ENCODE measurements at regions not wholly inside any gene's neighbourhood (a gene's known extent, or its start where the extent isn't known, plus 50 kb on each side); places are given as distances from the start of the nearest gene placed in this dataset.
A peak's percentile ranks its signal among the peaks of the same experiment; 100 is the strongest.

DNA sequence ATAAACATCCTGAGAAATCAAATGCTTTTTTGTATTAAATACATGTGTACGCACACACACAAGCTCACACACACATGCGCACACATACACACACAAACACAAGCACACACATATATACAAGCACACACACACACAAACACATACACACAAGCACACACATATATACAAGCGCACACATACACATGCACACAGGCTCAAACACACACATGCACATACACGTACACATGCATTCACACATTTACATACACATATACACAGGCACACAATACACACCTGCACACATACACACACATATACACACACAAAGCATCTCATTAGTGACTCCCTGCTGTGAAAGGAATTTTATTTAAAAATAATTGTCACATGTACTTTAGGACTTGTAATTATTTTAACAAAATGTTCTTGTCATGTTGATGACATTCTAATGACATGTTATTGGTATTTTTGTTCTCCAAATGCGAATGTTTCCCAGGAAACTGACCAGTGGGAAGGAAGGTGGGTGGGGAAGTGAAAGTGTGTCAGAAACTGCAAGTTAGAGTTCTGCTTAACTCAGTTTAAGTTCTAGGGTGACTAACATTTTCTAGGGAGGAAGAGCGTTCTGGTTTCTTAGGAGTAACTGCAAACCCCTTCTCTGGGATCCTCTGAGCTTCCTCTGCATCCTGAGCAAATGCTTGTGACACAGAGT lies 113.9 kb upstream of the ZNF217 start:
- peak overlapping the region; percentile 29 for H3K4me3 Mint-ChIP-seq
- peak overlapping the region; percentile 95 for H3K27ac Mint-ChIP-seq
- no peaks in the 10 kb centered on the region for H3K27me3 Mint-ChIP-seq
- no peaks in the 10 kb centered on the region for H3K36me3 Mint-ChIP-seq
- peak; percentile 30 for DNase-seq
- CTCF ChIA-PET: interaction anchor here (0.8 to 2.6 kb wide), 14 partner anchors 12 to 208 kb away, joined by 3 to 15 read pairs (median 4); no protein-coding TSS in a partner anchor
- peaks cover 60% of the 10 kb centered on the region for H3K4me1 Mint-ChIP-seq
- H3K9me3 Mint-ChIP-seq: no peaks in the 10 kb centered on the region

DNA sequence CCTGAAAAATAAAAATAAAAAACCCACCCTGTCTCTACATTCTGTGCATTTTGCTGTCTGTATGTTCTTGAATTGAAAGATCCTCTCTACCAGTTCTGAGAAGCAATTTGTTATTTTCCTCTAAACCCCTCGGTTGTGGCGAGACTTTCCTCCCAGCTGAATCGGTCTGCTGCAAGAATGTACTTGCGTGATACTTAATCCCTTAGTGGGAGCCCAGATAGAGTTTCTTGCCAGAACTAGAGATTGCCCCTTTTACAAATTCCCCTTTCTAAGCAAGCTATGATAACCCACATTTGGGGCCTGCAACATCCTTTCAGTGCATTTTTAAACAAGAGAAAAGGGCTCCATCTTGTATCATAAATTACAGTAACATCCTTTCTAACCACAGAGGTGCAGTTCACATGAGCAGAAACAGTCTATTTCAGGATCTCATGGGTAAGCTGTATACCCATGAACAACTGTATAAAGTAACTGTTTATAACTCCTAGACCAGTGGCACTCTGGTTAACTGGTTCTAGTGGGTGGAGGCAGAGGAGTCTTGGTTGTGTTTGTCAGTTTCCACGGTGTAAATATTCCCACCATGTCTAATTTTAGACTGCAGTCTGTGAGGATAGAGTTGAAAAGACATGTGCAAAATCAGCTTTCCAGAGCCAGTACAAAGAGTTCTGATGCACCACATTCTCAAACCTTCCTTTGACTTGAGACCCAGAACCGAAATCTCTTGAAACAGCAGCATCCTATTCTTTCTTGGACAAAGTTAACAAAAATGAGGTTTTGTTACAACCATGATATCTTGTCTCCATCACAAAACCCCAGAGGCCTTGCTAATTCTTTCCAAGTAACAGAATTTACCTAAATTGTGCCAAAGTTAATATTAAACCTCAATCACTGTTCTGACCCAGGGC lies 113.1 kb upstream of the ZNF217 start:
- H3K27me3 Mint-ChIP-seq: no peaks in the 10 kb centered on the region
- H3K36me3 Mint-ChIP-seq: peaks cover 1% of the 10 kb centered on the region
- CTCF ChIA-PET: interaction anchor here (0.8 to 2.6 kb wide), 7 partner anchors 17 to 209 kb away, joined by 3 to 15 read pairs (median 5); no protein-coding TSS in a partner anchor
- DNase-seq: peak; percentile 67
- peaks cover 62% of the 10 kb centered on the region for H3K4me1 Mint-ChIP-seq
- H3K27ac Mint-ChIP-seq: peak overlapping the region; percentile 95
- peak overlapping the region; percentile 29 for H3K4me3 Mint-ChIP-seq
- H3K9me3 Mint-ChIP-seq: no peaks in the 10 kb centered on the region

- Mint-ChIP-seq H3K27me3 (no peaks in the 10 kb centered on the region), H3K9me3 (no peaks in the 10 kb centered on the region), H3K27ac (peak overlapping the region; percentile 95), H3K4me3 (peak overlapping the region; percentile 29), H3K36me3 (peaks cover 1% of the 10 kb centered on the region), H3K4me1 (peaks cover 62% of the 10 kb centered on the region)
- CTCF ChIA-PET: interaction anchor here (0.9 to 2.6 kb wide), 5 partner anchors 16 to 46 kb away, joined by 3 to 15 read pairs (median 5); no protein-coding TSS in a partner anchor
- no peak for DNase-seq
Measured at GRCh38 chr20:53706008-53706465, 112.4 kb upstream of the ZNF217 start.

- H3K4me1 Mint-ChIP-seq: peaks cover 58% of the 10 kb centered on the region
- H3K27me3 Mint-ChIP-seq: no peaks in the 10 kb centered on the region
- H3K36me3 Mint-ChIP-seq: peaks cover 6% of the 10 kb centered on the region
- H3K4me3 Mint-ChIP-seq: no peak overlapping the region
- H3K27ac Mint-ChIP-seq: no peak overlapping the region
- CTCF ChIA-PET: interaction anchor here (0.8 kb wide), 1 partner anchor 213 kb away, joined by 3 read pairs; no protein-coding TSS in a partner anchor
- DNase-seq: no peak
- H3K9me3 Mint-ChIP-seq: no peaks in the 10 kb centered on the region
Measured at GRCh38 chr20:53702617-53703016, 109.0 kb upstream of the ZNF217 start.

- Mint-ChIP-seq H3K27ac (no peak overlapping the region), H3K4me1 (peaks cover 41% of the 10 kb centered on the region), H3K9me3 (no peaks in the 10 kb centered on the region), H3K4me3 (no peak overlapping the region), H3K27me3 (no peaks in the 10 kb centered on the region), H3K36me3 (peaks cover 6% of the 10 kb centered on the region)
- DNase-seq: no peak
- CTCF ChIA-PET: no interaction called here
Measured at GRCh38 chr20:53699906-53700305, 106.3 kb upstream of the ZNF217 start.

DNA sequence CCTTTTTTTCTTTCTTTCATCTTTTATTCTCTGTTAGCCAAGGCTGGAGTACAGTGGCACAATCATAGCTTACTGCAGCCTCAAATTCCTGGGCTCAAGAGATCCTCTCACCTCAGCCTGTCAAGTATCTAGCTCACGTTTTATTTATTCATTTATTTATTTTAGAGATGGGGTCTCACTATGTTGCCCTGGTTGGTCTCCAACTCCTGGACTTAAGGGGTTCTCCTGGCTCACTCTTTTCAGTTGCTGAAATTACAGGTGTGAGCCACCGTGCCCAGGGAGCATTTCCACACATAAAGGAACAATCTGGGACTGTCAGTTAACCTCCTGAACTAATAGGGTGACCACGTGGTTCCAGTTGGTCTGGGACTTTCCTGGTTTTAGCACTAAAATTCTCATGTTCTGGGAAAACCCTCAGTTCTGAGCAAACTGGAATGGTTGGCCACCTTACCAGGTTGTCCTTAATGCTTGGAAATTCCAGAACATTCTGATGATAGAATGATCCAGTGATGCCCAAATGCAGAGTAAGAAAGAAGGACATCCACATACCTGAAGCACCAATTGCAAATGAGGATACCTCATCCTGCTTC lies 105.5 kb upstream of the ZNF217 start:
- CTCF ChIA-PET: no interaction called here
- no peaks in the 10 kb centered on the region for H3K27me3 Mint-ChIP-seq
- peaks cover 6% of the 10 kb centered on the region for H3K36me3 Mint-ChIP-seq
- peaks cover 44% of the 10 kb centered on the region for H3K4me1 Mint-ChIP-seq
- no peak for DNase-seq
- H3K4me3 Mint-ChIP-seq: no peak overlapping the region
- H3K9me3 Mint-ChIP-seq: no peaks in the 10 kb centered on the region
- H3K27ac Mint-ChIP-seq: peak overlapping the region; percentile 69

DNA sequence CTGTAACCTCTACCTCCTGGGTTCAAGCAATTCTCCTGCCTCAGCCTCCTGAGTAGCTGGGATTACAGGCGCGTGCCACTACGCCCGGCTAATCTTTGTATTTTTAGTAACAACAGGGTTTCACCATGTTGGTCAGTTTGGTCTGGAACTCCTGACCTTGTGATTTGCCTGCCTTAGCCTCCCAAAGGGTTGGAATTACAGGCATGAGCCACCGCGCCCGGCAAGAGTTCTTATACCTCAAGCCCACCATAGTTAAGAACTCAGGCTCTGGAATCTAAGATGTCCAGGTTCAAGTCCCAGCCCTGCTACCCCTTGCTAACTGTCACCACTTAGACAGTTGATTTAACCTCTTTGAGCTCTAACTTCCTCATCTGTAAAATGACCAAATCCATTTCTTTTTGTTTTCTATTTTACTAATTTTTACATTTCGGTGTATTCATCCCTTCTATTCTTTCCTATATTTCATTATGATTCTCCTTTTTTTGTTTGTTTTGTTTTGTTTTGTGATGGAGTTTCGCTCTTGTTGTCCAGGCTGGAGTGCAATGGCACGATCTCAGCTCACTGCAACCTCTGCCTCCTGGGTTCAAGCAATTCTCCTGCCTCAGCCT lies 104.8 kb upstream of the ZNF217 start:
- DNase-seq: no peak
- Mint-ChIP-seq H3K27ac (no peak overlapping the region), H3K4me3 (no peak overlapping the region), H3K36me3 (peaks cover 6% of the 10 kb centered on the region), H3K4me1 (peaks cover 49% of the 10 kb centered on the region), H3K27me3 (no peaks in the 10 kb centered on the region), H3K9me3 (no peaks in the 10 kb centered on the region)
- CTCF ChIA-PET: no interaction called here

- Mint-ChIP-seq H3K9me3 (no peaks in the 10 kb centered on the region), H3K4me1 (peaks cover 62% of the 10 kb centered on the region), H3K27me3 (no peaks in the 10 kb centered on the region), H3K27ac (no peak overlapping the region), H3K36me3 (peaks cover 4% of the 10 kb centered on the region), H3K4me3 (no peak overlapping the region)
- CTCF ChIA-PET: no interaction called here
- DNase-seq: no peak
Measured at GRCh38 chr20:53695797-53696527, 102.3 kb upstream of the ZNF217 start.

- H3K4me3 Mint-ChIP-seq: peak overlapping the region; percentile 1
- peaks cover 50% of the 10 kb centered on the region for H3K4me1 Mint-ChIP-seq
- no peaks in the 10 kb centered on the region for H3K36me3 Mint-ChIP-seq
- H3K27me3 Mint-ChIP-seq: no peaks in the 10 kb centered on the region
- no peak for DNase-seq
- no peaks in the 10 kb centered on the region for H3K9me3 Mint-ChIP-seq
- CTCF ChIA-PET: interaction anchor here (1.2 to 1.6 kb wide), 2 partner anchors 14 to 114 kb away, joined by 3 read pairs; no protein-coding TSS in a partner anchor
- H3K27ac Mint-ChIP-seq: peak overlapping the region; percentile 90
Measured at GRCh38 chr20:53693262-53693871, 99.7 kb upstream of the ZNF217 start.

DNA sequence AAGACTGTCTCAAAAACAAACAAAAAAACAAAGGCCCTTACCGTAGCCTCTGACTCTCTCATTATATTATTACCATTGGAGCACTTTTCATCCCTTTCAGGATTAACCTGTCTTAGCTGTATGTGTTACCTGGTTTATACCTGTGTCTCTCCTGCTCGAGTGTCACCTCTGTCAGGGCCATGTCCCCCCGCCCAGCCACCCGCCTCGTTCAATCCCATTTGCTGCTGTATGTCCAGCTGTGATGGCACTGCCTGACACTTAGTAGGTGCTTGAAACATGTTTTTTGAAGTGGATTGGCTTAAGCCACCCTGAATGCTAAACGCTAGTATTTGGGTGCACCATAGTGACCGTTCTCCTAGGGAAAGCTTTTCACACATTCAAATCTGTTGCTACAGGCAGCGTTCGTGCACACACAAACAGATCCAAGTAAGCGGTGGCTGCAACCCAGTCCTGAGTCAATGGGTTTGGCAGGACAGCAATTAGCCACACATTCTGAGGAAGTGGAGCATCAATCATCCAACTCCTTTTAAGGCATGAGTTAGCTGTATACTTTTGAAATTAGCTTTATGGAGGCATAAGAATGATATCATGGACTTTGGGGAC lies 98.9 kb upstream of the ZNF217 start:
- Mint-ChIP-seq H3K27me3 (no peaks in the 10 kb centered on the region), H3K36me3 (no peaks in the 10 kb centered on the region), H3K4me1 (peaks cover 55% of the 10 kb centered on the region), H3K9me3 (no peaks in the 10 kb centered on the region), H3K4me3 (peak overlapping the region; percentile 39), H3K27ac (peak overlapping the region; percentile 90)
- CTCF ChIA-PET: interaction anchor here (1.1 to 2.7 kb wide), 4 partner anchors 13 to 113 kb away, joined by 3 to 8 read pairs (median 4); no protein-coding TSS in a partner anchor
- DNase-seq: no peak

GRCh38 chr20:53691811-53692192 lies 98.2 kb upstream of the ZNF217 start:
- H3K9me3 Mint-ChIP-seq: no peaks in the 10 kb centered on the region
- no peaks in the 10 kb centered on the region for H3K36me3 Mint-ChIP-seq
- peak overlapping the region; percentile 5 for H3K27ac Mint-ChIP-seq
- CTCF ChIA-PET: interaction anchor here (1.1 to 2.7 kb wide), 4 partner anchors 12 to 112 kb away, joined by 3 to 8 read pairs (median 4); no protein-coding TSS in a partner anchor
- H3K4me1 Mint-ChIP-seq: peaks cover 58% of the 10 kb centered on the region
- H3K4me3 Mint-ChIP-seq: no peak overlapping the region
- H3K27me3 Mint-ChIP-seq: no peaks in the 10 kb centered on the region
- no peak for DNase-seq

- no peaks in the 10 kb centered on the region for H3K36me3 Mint-ChIP-seq
- H3K27ac Mint-ChIP-seq: no peak overlapping the region
- CTCF ChIA-PET: interaction anchor here (1.5 to 2.7 kb wide), 2 partner anchors 12 to 30 kb away, joined by 4 to 8 read pairs; no protein-coding TSS in a partner anchor
- H3K9me3 Mint-ChIP-seq: no peaks in the 10 kb centered on the region
- H3K4me1 Mint-ChIP-seq: peaks cover 59% of the 10 kb centered on the region
- no peak overlapping the region for H3K4me3 Mint-ChIP-seq
- no peaks in the 10 kb centered on the region for H3K27me3 Mint-ChIP-seq
- DNase-seq: no peak
Measured at GRCh38 chr20:53691060-53691810, 97.6 kb upstream of the ZNF217 start.

Measured in activated naive CD4-positive, alpha-beta T cell treated with anti-CD3 and anti-CD28 coated beads, Interleukin-2, amount 10 ng/mL, durations not matched to agents 7 days and 5 days (primary cell).